ENCODE measurements at regions not wholly inside any gene's neighbourhood (a gene's known extent, or its start where the extent isn't known, plus 50 kb on each side); places are given as distances from the start of the nearest gene placed in this dataset.
A peak's percentile ranks its signal among the peaks of the same experiment; 100 is the strongest.

- H2BK120ac ChIP-seq (ENCODE audit: low read depth, low read length) = no peak overlapping the region
- DNase-seq (no peak), ATAC-seq (ENCODE audit: low read depth) (no peak)
- no peak overlapping the region for H2BK15ac ChIP-seq (ENCODE audit: low read depth, low read length)
- no peak overlapping the region for H2BK20ac ChIP-seq (ENCODE audit: low read depth, low read length)
- H3K9me1 ChIP-seq (ENCODE audit: insufficient read depth, low read length) = no peaks in the 10 kb centered on the region
- H4K8ac ChIP-seq (ENCODE audit: low read depth in 2 of 2, low read length in 2 of 2) = no peak overlapping the region
- no peak overlapping the region for H4K91ac ChIP-seq (ENCODE audit: insufficient read depth, low read depth, low read length)
- WGBS, 2 experiments (ENCODE audit: extremely low coverage in 2 of 2, insufficient read length in 1 of 2) = 80% methylated on average over 1 of the region's 7 CpGs; no CpG with 5 or more reads in 1 of the 2 experiments
- H3K79me1 ChIP-seq (ENCODE audit: low read depth in 1 of 2, low read length in 2 of 2) = no peaks in the 10 kb centered on the region
- POLR2A ChIA-PET (ENCODE audit: unreplicated experiment) = interaction anchor here (0.6 kb wide), 1 partner anchor 7 kb away, joined by 3 read pairs; no protein-coding TSS in a partner anchor
- no peak for TF ChIP-seq NFE2L2 (IDR thresholded peaks at IDR 0.05; ENCODE audit: low read depth, low read length)
- TF ChIP-seq RAD21 (IDR thresholded peaks at IDR 0.05; ENCODE audit: low read length) = no peak
- no peak for TF ChIP-seq CEBPB (IDR thresholded peaks at IDR 0.05; ENCODE audit: low read depth, low read length)
- TF ChIP-seq CTCF (conservative IDR thresholded peaks at IDR 0.05; ENCODE audit: low read depth, low read length) = no peak
- no peak for TF ChIP-seq MXI1 (IDR thresholded peaks at IDR 0.05; ENCODE audit: borderline replicate concordance, low read depth, low read length)
- no peak for TF ChIP-seq RFX5 (IDR thresholded peaks at IDR 0.05; ENCODE audit: low read depth, low read length)
- no peak for TF ChIP-seq RCOR1 (IDR thresholded peaks at IDR 0.05; ENCODE audit: insufficient replicate concordance, low read length)
- no peak for TF ChIP-seq SMC3 (IDR thresholded peaks at IDR 0.05; ENCODE audit: low read depth, low read length)
- no peak for TF ChIP-seq MAZ (IDR thresholded peaks at IDR 0.05; ENCODE audit: borderline replicate concordance, low read depth, low read length)
- no peak for TF ChIP-seq BHLHE40 (IDR thresholded peaks at IDR 0.05; ENCODE audit: low read depth, low read length)
- no peak for TF ChIP-seq MAFK (IDR thresholded peaks at IDR 0.05; ENCODE audit: low read depth, low read length)
- TF ChIP-seq, protein P1, sequence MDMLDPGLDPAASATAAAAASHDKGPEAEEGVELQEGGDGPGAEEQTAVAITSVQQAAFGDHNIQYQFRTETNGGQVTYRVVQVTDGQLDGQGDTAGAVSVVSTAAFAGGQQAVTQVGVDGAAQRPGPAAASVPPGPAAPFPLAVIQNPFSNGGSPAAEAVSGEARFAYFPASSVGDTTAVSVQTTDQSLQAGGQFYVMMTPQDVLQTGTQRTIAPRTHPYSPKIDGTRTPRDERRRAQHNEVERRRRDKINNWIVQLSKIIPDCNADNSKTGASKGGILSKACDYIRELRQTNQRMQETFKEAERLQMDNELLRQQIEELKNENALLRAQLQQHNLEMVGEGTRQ (IDR thresholded peaks at IDR 0.05; ENCODE audit: low read depth, low read length) = no peak
- no peak for TF ChIP-seq POLR2A (IDR thresholded peaks at IDR 0.05; ENCODE audit: low read depth, low read length)
- no peak for TF ChIP-seq CHD1 (IDR thresholded peaks at IDR 0.05; ENCODE audit: low read depth, low read length)
- TF ChIP-seq FOS (IDR thresholded peaks at IDR 0.05; ENCODE audit: low read depth, low read length) = no peak
- TF ChIP-seq, protein P2, sequence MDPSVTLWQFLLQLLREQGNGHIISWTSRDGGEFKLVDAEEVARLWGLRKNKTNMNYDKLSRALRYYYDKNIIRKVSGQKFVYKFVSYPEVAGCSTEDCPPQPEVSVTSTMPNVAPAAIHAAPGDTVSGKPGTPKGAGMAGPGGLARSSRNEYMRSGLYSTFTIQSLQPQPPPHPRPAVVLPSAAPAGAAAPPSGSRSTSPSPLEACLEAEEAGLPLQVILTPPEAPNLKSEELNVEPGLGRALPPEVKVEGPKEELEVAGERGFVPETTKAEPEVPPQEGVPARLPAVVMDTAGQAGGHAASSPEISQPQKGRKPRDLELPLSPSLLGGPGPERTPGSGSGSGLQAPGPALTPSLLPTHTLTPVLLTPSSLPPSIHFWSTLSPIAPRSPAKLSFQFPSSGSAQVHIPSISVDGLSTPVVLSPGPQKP (IDR thresholded peaks at IDR 0.05; ENCODE audit: borderline replicate concordance, low read depth, low read length) = no peak
- no peak overlapping the region for H3K56ac ChIP-seq (ENCODE audit: extremely low read depth, insufficient read depth, low read length)
- no peaks in the 10 kb centered on the region for H3K27me3 ChIP-seq (ENCODE audit: control insufficient read depth, insufficient read depth, low read length)
- no peak overlapping the region for H3K18ac ChIP-seq (ENCODE audit: low read depth, low read length)
- H3K4me3 ChIP-seq (ENCODE audit: insufficient read depth, low read depth, low read length) = no peak overlapping the region
- CTCF ChIA-PET = interaction anchor here (0.7 kb wide), 1 partner anchor 580 kb away, joined by 4 read pairs; no protein-coding TSS in a partner anchor
- H3K4ac ChIP-seq (ENCODE audit: low read depth, low read length) = no peak overlapping the region
- no peaks in the 10 kb centered on the region for H3K9me3 ChIP-seq (ENCODE audit: control insufficient read depth, insufficient read depth, low read length)
- H3K36me3 ChIP-seq (ENCODE audit: control insufficient read depth, insufficient read depth, low read length) = no peaks in the 10 kb centered on the region
- no peak overlapping the region for H2AK5ac ChIP-seq (ENCODE audit: low read depth, low read length)
- H3K4me1 ChIP-seq (ENCODE audit: control insufficient read depth, insufficient read depth, low read length) = no peaks in the 10 kb centered on the region
- no peak overlapping the region for H4K5ac ChIP-seq (ENCODE audit: low read depth, low read length)
- H3K4me2 ChIP-seq (ENCODE audit: low read depth, low read length) = no peak overlapping the region
- dilution Hi-C loops (cut with HindIII; ENCODE audit: low sequenced_read_pairs, unreplicated experiment) = no loop called here
- in situ Hi-C loops (cut with MboI; ENCODE audit: low sequenced_read_pairs) = no loop called here
- H3K27ac ChIP-seq (ENCODE audit: insufficient read depth, low read length) = no peak overlapping the region
- BruUV-seq (replicated peaks) = no TSS peak
- no peak overlapping the region for H3K14ac ChIP-seq (replicated peaks; ENCODE audit: low read depth, low read length)
- H2BK5ac ChIP-seq (ENCODE audit: low read depth, low read length, poor library complexity, severe bottlenecking) = no peak overlapping the region
- H3K9ac ChIP-seq (ENCODE audit: low read depth, low read length) = no peak overlapping the region
- peak overlapping the region; percentile 32 for H2AFZ ChIP-seq (replicated peaks; ENCODE audit: low read length, poor library complexity)
- H4K20me1 ChIP-seq (ENCODE audit: insufficient read depth, low read length) = no peaks in the 10 kb centered on the region
- H2AK9ac ChIP-seq (replicated peaks; ENCODE audit: low read depth, low read length, poor library complexity) = no peak overlapping the region
- intact Hi-C loops (cut with micrococcal nuclease) = no loop called here
- H3K23ac ChIP-seq (ENCODE audit: low read depth, low read length) = no peak overlapping the region
Measured at GRCh38 chr5:10123254-10123989, 126.3 kb downstream of the ATPSCKMT start.

Measured in IMR-90 (cell line).